Liver (tissue), 7 donors: ENCODE measurements at regions not wholly inside any gene's neighbourhood (a gene's known extent, or its start where the extent isn't known, plus 50 kb on each side); places are given as distances from the start of the nearest gene placed in this dataset.

Experiments
- DNase-seq: peaks from one replicate; pipeline ENCODE4 v3.0.0-alpha.2; 2017; ENCODE audit warnings: low spot score
- H3K27ac ChIP-seq, 2 donors: one replicate each; pipeline ENCODE4 v1.7.0; 2013; ENCODE audit warnings: inconsistent platforms in 2 of 2, low read length in 2 of 2, control low read depth in 1 of 2, low read depth in 1 of 2, mild to moderate bottlenecking in 1 of 2
- H3K27me3 ChIP-seq, 4 donors: one replicate each; pipeline versions ENCODE4 v1.6.1 to v1.7.0; 2013; ENCODE audit warnings: low read length in 3 of 4, inconsistent platforms in 1 of 4, mild to moderate bottlenecking in 1 of 4, moderate library complexity in 1 of 4; ENCODE audit not compliant: control insufficient read depth in 4 of 4, insufficient read depth in 4 of 4
- H3K36me3 ChIP-seq, 4 donors: one replicate each; pipeline versions ENCODE4 v1.6.1 to v1.7.0; 2013; ENCODE audit warnings: low read length in 3 of 4, mild to moderate bottlenecking in 3 of 4, low read depth in 1 of 4, moderate library complexity in 1 of 4; ENCODE audit not compliant: control insufficient read depth in 4 of 4, insufficient read depth in 3 of 4
- H3K4me1 ChIP-seq, 4 donors: one replicate each; pipeline versions ENCODE4 v1.6.1 to v1.7.0; 2013; ENCODE audit warnings: low read length in 3 of 4, mild to moderate bottlenecking in 3 of 4, moderate library complexity in 1 of 4; ENCODE audit not compliant: control insufficient read depth in 4 of 4, insufficient read depth in 4 of 4
- H3K4me3 ChIP-seq, 3 donors: one replicate each; pipeline versions ENCODE4 v1.6.1 to v1.7.0; 2013; ENCODE audit warnings: low read length in 3 of 3, control low read depth in 1 of 3, low read depth in 1 of 3, mild to moderate bottlenecking in 1 of 3
- H3K9ac ChIP-seq, 2 donors: one replicate each; pipeline ENCODE4 v1.7.0; 2013; ENCODE audit warnings: low read length in 2 of 2, mild to moderate bottlenecking in 2 of 2, moderate library complexity in 2 of 2, control low read depth in 1 of 2, low read depth in 1 of 2
- H3K9me3 ChIP-seq, 4 donors: one replicate each; pipeline versions ENCODE4 v1.6.1 to v1.7.0; 2013; ENCODE audit warnings: low read length in 3 of 4; ENCODE audit not compliant: control insufficient read depth in 4 of 4
- ATF3 ChIP-seq: IDR thresholded peaks from 2 replicates; pipeline ENCODE4 v1.6.1; 2016; ENCODE audit warnings: antibody characterized with exemption
- EGR1 ChIP-seq, 2 donors: IDR thresholded peaks; 2 replicates each; pipeline ENCODE4 v1.6.1; 2016 to 2018; ENCODE audit warnings: antibody characterized with exemption in 2 of 2, low read depth in 2 of 2
- FOXA1 ChIP-seq: IDR thresholded peaks from 2 replicates; pipeline ENCODE4 v1.6.1; 2016; ENCODE audit warnings: antibody characterized with exemption
- FOXA2 ChIP-seq: IDR thresholded peaks from 2 replicates; pipeline ENCODE4 v1.6.1; 2016; ENCODE audit warnings: antibody characterized with exemption
- GABPA ChIP-seq, 2 donors: IDR thresholded peaks in 1 of 2; conservative IDR thresholded peaks in 1 of 2; 2 replicates each; pipeline ENCODE4 v1.6.1; 2016; ENCODE audit warnings: antibody characterized with exemption in 2 of 2, mild to moderate bottlenecking in 1 of 2, moderate library complexity in 1 of 2
- HNF4A ChIP-seq, 2 donors: conservative IDR thresholded peaks; 2 replicates each; pipeline ENCODE4 v1.6.1; 2016; ENCODE audit warnings: antibody characterized with exemption in 2 of 2, mild to moderate bottlenecking in 2 of 2
- HNF4G ChIP-seq: IDR thresholded peaks from 2 replicates; pipeline ENCODE4 v1.6.1; 2016; ENCODE audit warnings: antibody characterized with exemption
- JUND ChIP-seq, 2 donors: IDR thresholded peaks; 2 replicates each; pipeline ENCODE4 v1.6.1; 2016; ENCODE audit warnings: antibody characterized with exemption in 2 of 2
- MAX ChIP-seq: IDR thresholded peaks from 2 replicates; pipeline ENCODE4 v1.6.1; 2016; ENCODE audit warnings: antibody characterized with exemption
- REST ChIP-seq: IDR thresholded peaks from 2 replicates; pipeline ENCODE4 v1.6.1; 2016; ENCODE audit warnings: antibody characterized with exemption, mild to moderate bottlenecking
- TAF1 ChIP-seq: conservative IDR thresholded peaks from 2 replicates; pipeline ENCODE4 v1.6.1; 2016; ENCODE audit warnings: antibody characterized with exemption, mild to moderate bottlenecking
- YY1 ChIP-seq: IDR thresholded peaks from 2 replicates; pipeline ENCODE4 v1.6.1; 2016; ENCODE audit warnings: antibody characterized with exemption, mild to moderate bottlenecking
- ZBTB33 ChIP-seq: IDR thresholded peaks from 2 replicates; pipeline ENCODE4 v1.6.1; 2016; ENCODE audit warnings: antibody characterized with exemption
- WGBS: extraction: QIAGEN DNeasy Blood & Tissue Kit; methylation state at CpG from one replicate; pipeline ENCODE4 v1.1.7; 2013; 5-methylcytosine and 5-hydroxymethylcytosine counted together
- donor health status: healthy.
- donor health status: healthy.
- donor health status: healthy.
- donor health status: healthy.

DNA sequence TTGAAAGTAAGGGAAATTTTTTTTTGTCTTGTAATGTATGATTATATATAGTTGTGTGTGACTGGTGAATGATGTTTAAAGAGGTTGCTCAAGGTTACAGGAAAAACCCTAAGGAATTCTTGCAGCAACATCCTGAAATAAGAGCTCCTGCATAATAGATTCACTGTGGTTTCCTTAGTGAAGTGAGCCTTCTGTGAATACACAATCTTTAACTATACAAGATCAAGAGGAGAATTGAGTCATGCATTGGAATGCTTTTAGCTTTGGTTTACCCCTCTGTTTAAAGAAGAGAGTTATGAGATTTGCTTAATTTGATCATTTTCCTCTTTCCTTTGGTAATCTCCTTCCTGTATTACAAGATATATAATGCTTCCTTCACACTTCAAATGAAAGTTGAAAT, 141.6 kb upstream of the EYA4 start:
- H3K27me3 ChIP-seq, result peaks cover 0 to 4% (median 1%) of the 10 kb centered on the region in 4 donors
- TF ChIP-seq GABPA (IDR thresholded peaks at IDR 0.05 in 1 of 2, conservative IDR thresholded peaks at IDR 0.05 in 1 of 2) (no peak), JUND (IDR thresholded peaks at IDR 0.05) (no peak), HNF4A (conservative IDR thresholded peaks at IDR 0.05) (no peak), YY1 (no peak), ZBTB33 (no peak), HNF4G (no peak), FOXA2 (no peak), MAX (no peak), EGR1 (IDR thresholded peaks at IDR 0.05; ENCODE audit: low read depth in 2 of 2) (no peak), TAF1 (no peak)
- H3K4me3 ChIP-seq, result no peak overlapping the region
- H3K9me3 ChIP-seq, result no peaks in the 10 kb centered on the region
- no peak overlapping the region for H3K27ac ChIP-seq
- H3K4me1 ChIP-seq, result no peaks in the 10 kb centered on the region
- H3K9ac ChIP-seq, result no peak overlapping the region
- DNase-seq, result no peak
- no peaks in the 10 kb centered on the region for H3K36me3 ChIP-seq

GRCh38 chr6:133100865-133101264, 140.3 kb upstream of the EYA4 start:
- H3K4me3 ChIP-seq, result no peak overlapping the region
- H3K9me3 ChIP-seq, result no peaks in the 10 kb centered on the region
- no peak overlapping the region for H3K9ac ChIP-seq
- peaks cover 0 to 4% (median 2%) of the 10 kb centered on the region in 4 donors for H3K27me3 ChIP-seq
- TF ChIP-seq FOXA2 (no peak), ATF3 (no peak), MAX (no peak), HNF4G (no peak), GABPA (IDR thresholded peaks at IDR 0.05 in 1 of 2, conservative IDR thresholded peaks at IDR 0.05 in 1 of 2) (no peak), TAF1 (no peak), JUND (IDR thresholded peaks at IDR 0.05) (no peak), FOXA1 (no peak), REST (no peak)
- DNase-seq, result no peak
- no peaks in the 10 kb centered on the region for H3K4me1 ChIP-seq
- WGBS, result 73% methylated on average over 3 of the region's 3 CpGs
- H3K36me3 ChIP-seq, result no peaks in the 10 kb centered on the region
- H3K27ac ChIP-seq, result no peak overlapping the region
